ENCODE measurements at regions not wholly inside any gene's neighbourhood (a gene's known extent, or its start where the extent isn't known, plus 50 kb on each side); places are given as distances from the start of the nearest gene placed in this dataset.
A peak's percentile ranks its signal among the peaks of the same experiment; 100 is the strongest.

- H3K27ac ChIP-seq (ENCODE audit: low read depth, low read length), result no peak overlapping the region
- CTCF ChIA-PET, result no interaction called here
- Mint-ChIP-seq H3K36me3 (no peaks in the 10 kb centered on the region), H3K27ac (no peak overlapping the region), H3K27me3 (no peaks in the 10 kb centered on the region), H3K4me3 (no peak overlapping the region), H3K9me3 (peaks cover 3 to 24% (median 6%) of the 10 kb centered on the region in 5 donors), H3K4me1 (no peaks in the 10 kb centered on the region)
- DNase-seq, result no peak
- POLR2A ChIA-PET, result no interaction called here
- no peaks in the 10 kb centered on the region for H3K36me3 ChIP-seq (ENCODE audit: insufficient read depth, low read length)
- H3K27me3 ChIP-seq (ENCODE audit: insufficient read depth, low read length, poor library complexity, severe bottlenecking), result no peaks in the 10 kb centered on the region
- H3K4me1 ChIP-seq (ENCODE audit: insufficient read depth, low read length), result no peaks in the 10 kb centered on the region
- H3K4me3 ChIP-seq (ENCODE audit: low read length), result no peak overlapping the region
- H3K9me3 ChIP-seq (ENCODE audit: low read length), result no peaks in the 10 kb centered on the region
Measured at GRCh38 chr21:16678429-16679160, 834.2 kb upstream of the CXADR start.

DNA sequence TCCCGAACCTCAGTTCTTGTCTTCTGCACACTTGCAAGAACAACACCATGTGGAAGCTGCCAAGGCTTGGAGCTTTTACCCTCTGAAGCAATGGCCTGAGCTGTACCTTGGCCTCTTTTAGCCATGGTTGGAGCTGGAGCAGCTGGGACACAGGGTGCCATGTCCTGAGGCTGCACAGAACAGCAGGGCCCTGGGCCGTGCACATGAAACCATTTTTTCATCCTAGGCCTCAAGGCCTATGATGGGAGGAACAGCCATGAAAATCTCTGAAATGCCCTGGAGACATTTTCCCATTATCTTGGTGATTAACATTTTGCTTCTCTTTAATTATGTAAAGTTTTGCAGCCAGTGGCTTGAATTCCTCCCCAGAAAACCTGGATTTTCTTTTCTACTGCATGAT lies 817.8 kb upstream of the CXADR start:
- H3K4me1 ChIP-seq (ENCODE audit: insufficient read depth, low read length), result no peaks in the 10 kb centered on the region
- Mint-ChIP-seq H3K27me3 (no peaks in the 10 kb centered on the region), H3K4me3 (no peak overlapping the region), H3K36me3 (no peaks in the 10 kb centered on the region), H3K9me3 (peaks cover 12 to 51% (median 18%) of the 10 kb centered on the region in 5 donors), H3K4me1 (no peaks in the 10 kb centered on the region), H3K27ac (no peak overlapping the region)
- POLR2A ChIA-PET, result no interaction called here
- DNase-seq, result no peak
- H3K36me3 ChIP-seq (ENCODE audit: insufficient read depth, low read length), result no peaks in the 10 kb centered on the region
- no peak overlapping the region for H3K4me3 ChIP-seq (ENCODE audit: low read length)
- no peaks in the 10 kb centered on the region for H3K27me3 ChIP-seq (ENCODE audit: insufficient read depth, low read length, poor library complexity, severe bottlenecking)
- no peaks in the 10 kb centered on the region for H3K9me3 ChIP-seq (ENCODE audit: low read length)
- CTCF ChIA-PET, result no interaction called here
- H3K27ac ChIP-seq (ENCODE audit: low read depth, low read length), result no peak overlapping the region

DNA sequence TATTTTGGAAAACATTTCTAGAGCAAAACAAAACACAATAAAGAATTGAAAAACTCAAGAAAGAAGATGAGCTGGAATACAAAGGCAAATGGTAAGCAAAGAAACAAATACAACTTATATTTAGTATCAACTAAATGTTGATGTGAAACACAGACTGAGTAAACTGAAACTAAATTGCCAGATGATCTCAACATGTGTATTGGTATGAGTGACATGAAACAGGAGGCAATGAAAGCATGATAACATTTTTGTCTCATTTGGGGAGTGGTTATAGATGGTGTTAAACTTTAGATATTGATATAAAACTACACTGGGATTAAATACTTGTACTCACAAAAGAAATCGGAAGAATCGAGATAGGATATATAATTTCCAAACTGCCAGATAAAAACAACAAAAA lies 805.6 kb upstream of the CXADR start:
- H3K9me3 ChIP-seq (ENCODE audit: low read length), result no peaks in the 10 kb centered on the region
- H3K4me3 Mint-ChIP-seq, result no peak overlapping the region
- H3K9me3 Mint-ChIP-seq, result peaks cover 3 to 16% (median 8%) of the 10 kb centered on the region in 5 donors
- POLR2A ChIA-PET, result no interaction called here
- H3K27me3 ChIP-seq (ENCODE audit: insufficient read depth, low read length, poor library complexity, severe bottlenecking), result no peaks in the 10 kb centered on the region
- no peak overlapping the region for H3K27ac Mint-ChIP-seq
- DNase-seq, result no peak
- H3K4me1 Mint-ChIP-seq, result no peaks in the 10 kb centered on the region
- no peak overlapping the region for H3K4me3 ChIP-seq (ENCODE audit: low read length)
- H3K27me3 Mint-ChIP-seq, result no peaks in the 10 kb centered on the region
- H3K36me3 ChIP-seq (ENCODE audit: insufficient read depth, low read length), result no peaks in the 10 kb centered on the region
- H3K36me3 Mint-ChIP-seq, result no peaks in the 10 kb centered on the region
- no peaks in the 10 kb centered on the region for H3K4me1 ChIP-seq (ENCODE audit: insufficient read depth, low read length)
- CTCF ChIA-PET, result no interaction called here
- no peak overlapping the region for H3K27ac ChIP-seq (ENCODE audit: low read depth, low read length)

- H3K27ac Mint-ChIP-seq, result peak overlapping the region in 1 of 8 donors; percentile 17
- DNase-seq, result no peak
- Histone ChIP-seq H3K9me3 (ENCODE audit: low read length) (no peaks in the 10 kb centered on the region), H3K27me3 (ENCODE audit: insufficient read depth, low read length, poor library complexity, severe bottlenecking) (no peaks in the 10 kb centered on the region), H3K27ac (ENCODE audit: low read depth, low read length) (no peak overlapping the region), H3K36me3 (ENCODE audit: insufficient read depth, low read length) (no peaks in the 10 kb centered on the region), H3K4me3 (ENCODE audit: low read length) (no peak overlapping the region), H3K4me1 (ENCODE audit: insufficient read depth, low read length) (no peaks in the 10 kb centered on the region)
- no peaks in the 10 kb centered on the region for H3K36me3 Mint-ChIP-seq
- peaks cover 2 to 13% (median 8%) of the 10 kb centered on the region in 5 donors for H3K9me3 Mint-ChIP-seq
- no peak overlapping the region for H3K4me3 Mint-ChIP-seq
- H3K27me3 Mint-ChIP-seq, result no peaks in the 10 kb centered on the region
- ChIA-PET POLR2A (no interaction called here), CTCF (no interaction called here)
- H3K4me1 Mint-ChIP-seq, result no peaks in the 10 kb centered on the region
Measured at GRCh38 chr21:16708101-16708835, 804.6 kb upstream of the CXADR start.

DNA sequence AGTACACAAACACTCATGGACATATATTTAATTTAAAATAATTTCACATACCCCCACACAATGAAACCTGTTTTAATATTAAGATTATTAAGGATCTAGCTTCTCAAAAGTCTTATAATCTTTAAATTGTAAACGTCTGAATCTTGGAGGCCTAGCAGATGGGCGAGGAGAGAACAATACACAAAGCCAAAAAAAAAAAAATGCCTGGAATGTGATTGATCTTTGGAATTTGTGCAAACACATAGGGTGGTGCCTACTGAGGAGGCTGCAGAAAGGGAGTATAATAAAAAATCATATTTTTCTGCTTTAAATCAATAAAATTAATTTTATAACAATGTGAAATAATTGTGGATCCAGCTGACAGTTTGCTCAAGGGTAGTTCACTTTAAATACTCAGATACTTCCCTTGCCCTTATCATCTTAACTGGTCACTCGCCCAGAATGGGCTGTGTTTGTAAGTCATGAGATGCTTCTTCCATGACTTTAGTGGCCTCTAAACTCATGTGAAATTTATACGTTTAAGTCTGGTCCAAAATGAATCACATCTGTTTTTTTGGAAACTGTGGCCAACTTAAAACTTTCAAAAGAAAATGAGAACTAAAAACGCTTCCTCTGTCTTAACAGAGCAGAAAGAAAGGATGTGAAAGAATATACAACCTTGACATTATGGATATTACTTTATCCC lies 802.8 kb upstream of the CXADR start:
- Mint-ChIP-seq H3K4me3 (no peak overlapping the region), H3K9me3 (peaks cover 2 to 18% (median 5%) of the 10 kb centered on the region in 5 donors), H3K4me1 (no peaks in the 10 kb centered on the region), H3K36me3 (no peaks in the 10 kb centered on the region), H3K27me3 (no peaks in the 10 kb centered on the region), H3K27ac (no peak overlapping the region)
- POLR2A ChIA-PET, result no interaction called here
- no peak overlapping the region for H3K27ac ChIP-seq (ENCODE audit: low read depth, low read length)
- no peaks in the 10 kb centered on the region for H3K9me3 ChIP-seq (ENCODE audit: low read length)
- CTCF ChIA-PET, result no interaction called here
- H3K27me3 ChIP-seq (ENCODE audit: insufficient read depth, low read length, poor library complexity, severe bottlenecking), result no peaks in the 10 kb centered on the region
- H3K4me1 ChIP-seq (ENCODE audit: insufficient read depth, low read length), result no peaks in the 10 kb centered on the region
- no peak for DNase-seq
- H3K36me3 ChIP-seq (ENCODE audit: insufficient read depth, low read length), result no peaks in the 10 kb centered on the region
- H3K4me3 ChIP-seq (ENCODE audit: low read length), result no peak overlapping the region

DNA sequence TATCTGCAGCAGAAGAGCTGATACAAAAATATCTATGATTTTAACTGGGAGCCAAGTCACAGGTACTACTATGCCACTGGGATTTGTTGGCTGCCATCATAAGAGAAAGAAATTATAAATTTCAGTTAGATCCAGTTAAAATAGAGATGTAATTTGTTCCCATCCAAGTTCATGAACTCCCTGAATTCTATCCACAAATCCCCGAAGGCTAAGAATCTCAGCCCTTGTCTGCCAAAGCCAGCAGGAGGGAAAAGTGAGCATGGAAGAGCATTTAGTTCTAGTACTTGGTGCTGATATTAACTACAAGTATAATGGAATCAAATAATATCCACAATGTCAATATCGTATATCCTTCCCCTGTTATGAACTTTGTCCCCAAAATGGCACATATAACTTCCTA lies 801.1 kb upstream of the CXADR start:
- CTCF ChIA-PET, result no interaction called here
- Histone ChIP-seq H3K9me3 (ENCODE audit: low read length) (no peaks in the 10 kb centered on the region), H3K4me3 (ENCODE audit: low read length) (no peak overlapping the region), H3K27me3 (ENCODE audit: insufficient read depth, low read length, poor library complexity, severe bottlenecking) (no peaks in the 10 kb centered on the region), H3K27ac (ENCODE audit: low read depth, low read length) (no peak overlapping the region), H3K4me1 (ENCODE audit: insufficient read depth, low read length) (no peaks in the 10 kb centered on the region), H3K36me3 (ENCODE audit: insufficient read depth, low read length) (no peaks in the 10 kb centered on the region)
- no peak for DNase-seq
- POLR2A ChIA-PET, result no interaction called here
- no peak overlapping the region for H3K27ac Mint-ChIP-seq
- peaks cover 2 to 26% (median 5%) of the 10 kb centered on the region in 5 donors for H3K9me3 Mint-ChIP-seq
- no peak overlapping the region for H3K4me3 Mint-ChIP-seq
- H3K36me3 Mint-ChIP-seq, result no peaks in the 10 kb centered on the region
- no peaks in the 10 kb centered on the region for H3K4me1 Mint-ChIP-seq
- no peaks in the 10 kb centered on the region for H3K27me3 Mint-ChIP-seq

GRCh38 chr21:16713331-16714117 lies 799.3 kb upstream of the CXADR start:
- H3K4me3 Mint-ChIP-seq, result no peak overlapping the region
- peaks cover 2 to 30% (median 6%) of the 10 kb centered on the region in 5 donors for H3K9me3 Mint-ChIP-seq
- Histone ChIP-seq H3K27me3 (ENCODE audit: insufficient read depth, low read length, poor library complexity, severe bottlenecking) (no peaks in the 10 kb centered on the region), H3K4me3 (ENCODE audit: low read length) (no peak overlapping the region), H3K27ac (ENCODE audit: low read depth, low read length) (no peak overlapping the region), H3K36me3 (ENCODE audit: insufficient read depth, low read length) (no peaks in the 10 kb centered on the region), H3K9me3 (ENCODE audit: low read length) (no peaks in the 10 kb centered on the region), H3K4me1 (ENCODE audit: insufficient read depth, low read length) (no peaks in the 10 kb centered on the region)
- DNase-seq, result no peak
- no peak overlapping the region for H3K27ac Mint-ChIP-seq
- CTCF ChIA-PET, result no interaction called here
- no peaks in the 10 kb centered on the region for H3K27me3 Mint-ChIP-seq
- H3K4me1 Mint-ChIP-seq, result no peaks in the 10 kb centered on the region
- H3K36me3 Mint-ChIP-seq, result no peaks in the 10 kb centered on the region
- POLR2A ChIA-PET, result no interaction called here

GRCh38 chr21:16740511-16740910 lies 772.3 kb upstream of the CXADR start:
- H3K9me3 Mint-ChIP-seq, result peaks cover 3 to 34% (median 12%) of the 10 kb centered on the region in 5 donors
- POLR2A ChIA-PET, result no interaction called here
- Histone ChIP-seq H3K27ac (ENCODE audit: low read depth, low read length) (no peak overlapping the region), H3K36me3 (ENCODE audit: insufficient read depth, low read length) (no peaks in the 10 kb centered on the region), H3K4me1 (ENCODE audit: insufficient read depth, low read length) (no peaks in the 10 kb centered on the region), H3K4me3 (ENCODE audit: low read length) (no peak overlapping the region), H3K27me3 (ENCODE audit: insufficient read depth, low read length, poor library complexity, severe bottlenecking) (no peaks in the 10 kb centered on the region), H3K9me3 (ENCODE audit: low read length) (no peaks in the 10 kb centered on the region)
- no peak overlapping the region for H3K4me3 Mint-ChIP-seq
- H3K36me3 Mint-ChIP-seq, result no peaks in the 10 kb centered on the region
- no peaks in the 10 kb centered on the region for H3K27me3 Mint-ChIP-seq
- DNase-seq, result no peak
- no peaks in the 10 kb centered on the region for H3K4me1 Mint-ChIP-seq
- H3K27ac Mint-ChIP-seq, result no peak overlapping the region
- CTCF ChIA-PET, result no interaction called here

Data from CD8-positive, alpha-beta memory T cell (primary cell).